ENCODE measurements at regions not wholly inside any gene's neighbourhood (a gene's known extent, or its start where the extent isn't known, plus 50 kb on each side); places are given as distances from the start of the nearest gene placed in this dataset.
A peak's percentile ranks its signal among the peaks of the same experiment; 100 is the strongest.

- H3K27me3 Mint-ChIP-seq (ENCODE audit: low read depth): no peaks in the 10 kb centered on the region
- no peaks in the 10 kb centered on the region for H3K4me1 Mint-ChIP-seq
- H3K36me3 Mint-ChIP-seq (ENCODE audit: low read depth): no peaks in the 10 kb centered on the region
- no peak overlapping the region for H3K27ac Mint-ChIP-seq
- no peaks in the 10 kb centered on the region for H3K9me3 Mint-ChIP-seq
- TF ChIP-seq CTCF (IDR thresholded peaks at IDR 0.05; ENCODE audit: unreplicated experiment in 3 of 3): no peak
- H3K4me3 Mint-ChIP-seq: no peak overlapping the region
Measured at GRCh38 chr13:76213423-76213904, 577.3 kb downstream of the LMO7 start.

GRCh38 chr13:76210262-76210661 lies 574.1 kb downstream of the LMO7 start:
- Mint-ChIP-seq H3K4me1 (no peaks in the 10 kb centered on the region), H3K36me3 (ENCODE audit: low read depth) (no peaks in the 10 kb centered on the region), H3K4me3 (no peak overlapping the region), H3K27ac (no peak overlapping the region), H3K9me3 (no peaks in the 10 kb centered on the region), H3K27me3 (ENCODE audit: low read depth) (no peaks in the 10 kb centered on the region)
- no peak for TF ChIP-seq CTCF (IDR thresholded peaks at IDR 0.05; ENCODE audit: unreplicated experiment in 3 of 3)

- no peaks in the 10 kb centered on the region for H3K27me3 Mint-ChIP-seq (ENCODE audit: low read depth)
- TF ChIP-seq CTCF (IDR thresholded peaks at IDR 0.05; ENCODE audit: unreplicated experiment in 3 of 3): no peak
- H3K4me1 Mint-ChIP-seq: no peaks in the 10 kb centered on the region
- no peaks in the 10 kb centered on the region for H3K36me3 Mint-ChIP-seq (ENCODE audit: low read depth)
- no peak overlapping the region for H3K4me3 Mint-ChIP-seq
- H3K9me3 Mint-ChIP-seq: no peaks in the 10 kb centered on the region
- no peak overlapping the region for H3K27ac Mint-ChIP-seq
Measured at GRCh38 chr13:76198568-76199163, 562.5 kb downstream of the LMO7 start.

DNA sequence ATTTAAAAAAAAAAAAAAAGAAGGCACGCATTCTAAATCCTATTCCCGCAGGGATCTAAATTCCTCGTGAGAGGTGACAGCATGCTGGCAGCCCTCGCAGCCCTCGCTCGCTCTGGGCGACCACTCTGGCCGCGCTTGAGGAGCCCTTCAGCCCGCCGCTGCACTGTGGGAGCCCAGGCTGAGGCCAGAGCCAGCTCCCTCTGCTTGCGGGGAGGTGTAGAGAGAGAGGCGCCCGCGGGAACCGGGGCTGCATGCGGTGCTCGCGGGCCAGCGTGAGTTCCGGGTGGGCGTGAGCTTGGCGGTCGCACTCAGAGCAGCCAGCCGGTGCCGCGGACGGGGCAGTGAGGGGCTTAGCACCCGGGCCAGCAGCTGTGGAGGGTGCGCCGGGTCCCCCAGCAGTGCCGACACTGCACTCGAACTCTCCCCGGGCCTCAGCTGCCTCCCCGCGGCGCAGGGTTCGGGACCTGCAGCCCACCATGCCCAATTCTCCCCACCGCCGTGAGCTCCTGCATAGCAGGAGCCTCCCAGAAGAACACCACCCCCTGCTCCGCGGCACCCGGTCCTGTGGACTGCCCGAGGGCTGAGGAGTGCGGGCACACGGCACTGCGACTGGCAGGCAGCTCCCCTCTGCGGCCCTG lies 553.9 kb downstream of the LMO7 start:
- no peaks in the 10 kb centered on the region for H3K4me1 Mint-ChIP-seq
- no peaks in the 10 kb centered on the region for H3K9me3 Mint-ChIP-seq
- H3K27ac Mint-ChIP-seq: no peak overlapping the region
- no peak for TF ChIP-seq CTCF (IDR thresholded peaks at IDR 0.05; ENCODE audit: unreplicated experiment in 3 of 3)
- H3K36me3 Mint-ChIP-seq (ENCODE audit: low read depth): no peaks in the 10 kb centered on the region
- H3K27me3 Mint-ChIP-seq (ENCODE audit: low read depth): no peaks in the 10 kb centered on the region
- H3K4me3 Mint-ChIP-seq: no peak overlapping the region

GRCh38 chr13:76175961-76176725 lies 540.0 kb downstream of the LMO7 start:
- H3K9me3 Mint-ChIP-seq: no peaks in the 10 kb centered on the region
- H3K4me3 Mint-ChIP-seq: no peak overlapping the region
- no peak for TF ChIP-seq CTCF (IDR thresholded peaks at IDR 0.05; ENCODE audit: unreplicated experiment in 3 of 3)
- peak overlapping the region; percentile 16 to 70 (median 23) for H3K27ac Mint-ChIP-seq
- H3K36me3 Mint-ChIP-seq (ENCODE audit: low read depth): no peaks in the 10 kb centered on the region
- no peaks in the 10 kb centered on the region for H3K27me3 Mint-ChIP-seq (ENCODE audit: low read depth)
- H3K4me1 Mint-ChIP-seq: peaks cover 6% of the 10 kb centered on the region
